ENCODE measurements at regions not wholly inside any gene's neighbourhood (a gene's known extent, or its start where the extent isn't known, plus 50 kb on each side); places are given as distances from the start of the nearest gene placed in this dataset.

- TF ChIP-seq POLR2A (IDR thresholded peaks at IDR 0.05): no peak
- TF ChIP-seq, protein P1, sequence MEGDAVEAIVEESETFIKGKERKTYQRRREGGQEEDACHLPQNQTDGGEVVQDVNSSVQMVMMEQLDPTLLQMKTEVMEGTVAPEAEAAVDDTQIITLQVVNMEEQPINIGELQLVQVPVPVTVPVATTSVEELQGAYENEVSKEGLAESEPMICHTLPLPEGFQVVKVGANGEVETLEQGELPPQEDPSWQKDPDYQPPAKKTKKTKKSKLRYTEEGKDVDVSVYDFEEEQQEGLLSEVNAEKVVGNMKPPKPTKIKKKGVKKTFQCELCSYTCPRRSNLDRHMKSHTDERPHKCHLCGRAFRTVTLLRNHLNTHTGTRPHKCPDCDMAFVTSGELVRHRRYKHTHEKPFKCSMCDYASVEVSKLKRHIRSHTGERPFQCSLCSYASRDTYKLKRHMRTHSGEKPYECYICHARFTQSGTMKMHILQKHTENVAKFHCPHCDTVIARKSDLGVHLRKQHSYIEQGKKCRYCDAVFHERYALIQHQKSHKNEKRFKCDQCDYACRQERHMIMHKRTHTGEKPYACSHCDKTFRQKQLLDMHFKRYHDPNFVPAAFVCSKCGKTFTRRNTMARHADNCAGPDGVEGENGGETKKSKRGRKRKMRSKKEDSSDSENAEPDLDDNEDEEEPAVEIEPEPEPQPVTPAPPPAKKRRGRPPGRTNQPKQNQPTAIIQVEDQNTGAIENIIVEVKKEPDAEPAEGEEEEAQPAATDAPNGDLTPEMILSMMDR (IDR thresholded peaks at IDR 0.05): no peak
Measured at GRCh38 chr17:72414032-72414396, 293.2 kb downstream of the SOX9 start.

Data from thyroid gland (tissue), 4 donors.